ENCODE measurements at regions not wholly inside any gene's neighbourhood (a gene's known extent, or its start where the extent isn't known, plus 50 kb on each side); places are given as distances from the start of the nearest gene placed in this dataset.

DNA sequence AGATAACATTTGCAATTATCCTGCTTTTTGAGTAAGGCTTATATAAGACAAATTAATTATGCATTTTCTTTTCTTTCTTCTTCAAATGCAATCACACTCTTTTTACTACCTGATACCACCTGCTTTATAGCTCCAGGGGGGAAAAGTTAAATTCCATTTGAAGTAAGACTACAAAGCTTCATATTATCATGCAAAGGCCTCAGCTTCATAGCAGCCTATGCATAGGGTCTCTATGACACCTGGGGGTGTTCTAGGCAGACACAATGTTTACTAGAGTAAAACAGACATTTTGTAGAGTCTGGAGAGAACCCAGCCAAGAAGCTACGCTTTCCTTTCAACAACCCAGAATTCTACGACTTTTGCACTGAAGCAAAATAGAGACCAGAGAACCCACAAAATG lies 148.0 kb downstream of the MCHR2 start:
- TF ChIP-seq, protein P1, sequence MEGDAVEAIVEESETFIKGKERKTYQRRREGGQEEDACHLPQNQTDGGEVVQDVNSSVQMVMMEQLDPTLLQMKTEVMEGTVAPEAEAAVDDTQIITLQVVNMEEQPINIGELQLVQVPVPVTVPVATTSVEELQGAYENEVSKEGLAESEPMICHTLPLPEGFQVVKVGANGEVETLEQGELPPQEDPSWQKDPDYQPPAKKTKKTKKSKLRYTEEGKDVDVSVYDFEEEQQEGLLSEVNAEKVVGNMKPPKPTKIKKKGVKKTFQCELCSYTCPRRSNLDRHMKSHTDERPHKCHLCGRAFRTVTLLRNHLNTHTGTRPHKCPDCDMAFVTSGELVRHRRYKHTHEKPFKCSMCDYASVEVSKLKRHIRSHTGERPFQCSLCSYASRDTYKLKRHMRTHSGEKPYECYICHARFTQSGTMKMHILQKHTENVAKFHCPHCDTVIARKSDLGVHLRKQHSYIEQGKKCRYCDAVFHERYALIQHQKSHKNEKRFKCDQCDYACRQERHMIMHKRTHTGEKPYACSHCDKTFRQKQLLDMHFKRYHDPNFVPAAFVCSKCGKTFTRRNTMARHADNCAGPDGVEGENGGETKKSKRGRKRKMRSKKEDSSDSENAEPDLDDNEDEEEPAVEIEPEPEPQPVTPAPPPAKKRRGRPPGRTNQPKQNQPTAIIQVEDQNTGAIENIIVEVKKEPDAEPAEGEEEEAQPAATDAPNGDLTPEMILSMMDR (IDR thresholded peaks at IDR 0.05) = no peak
- no peak for ATAC-seq
- peaks cover 0 to 12% (median 0%) of the 10 kb centered on the region in 7 donors for H3K27me3 ChIP-seq
- H3K27ac ChIP-seq = no peak overlapping the region
- no peaks in the 10 kb centered on the region for H3K9me3 ChIP-seq
- H3K4me1 ChIP-seq = no peaks in the 10 kb centered on the region
- DNase-seq = no peak
- H3K36me3 ChIP-seq = no peaks in the 10 kb centered on the region
- WGBS, 2 donors = 80 to 87% methylated on average over 2 of the region's 2 CpGs
- intact Hi-C loops (cut with DNase I) = no loop called here
- no peak overlapping the region for H3K4me3 ChIP-seq

DNA sequence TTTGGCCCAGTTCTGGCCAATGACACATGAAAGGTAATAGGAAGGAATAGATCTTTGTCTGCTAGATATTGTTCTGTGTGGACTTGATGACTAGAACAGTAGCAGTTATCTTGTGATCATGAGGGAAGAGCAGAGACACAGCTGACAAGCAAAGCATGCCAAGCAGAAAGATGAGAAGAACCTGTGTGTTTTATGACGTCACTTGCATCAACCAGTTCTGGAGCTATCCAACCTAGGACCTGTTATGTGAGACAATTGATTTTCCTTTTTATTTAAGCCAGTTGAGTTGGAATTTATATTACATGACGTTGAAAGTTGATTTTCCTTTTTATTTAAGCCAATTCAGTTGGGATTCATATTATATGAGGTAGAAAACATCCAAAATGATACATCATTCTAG lies 143.2 kb downstream of the MCHR2 start:
- 52 to 75% methylated on average over 2 of the region's 2 CpGs for WGBS, 2 donors
- ATAC-seq (no peak), DNase-seq (no peak)
- Histone ChIP-seq H3K9me3 (no peaks in the 10 kb centered on the region), H3K4me1 (no peaks in the 10 kb centered on the region), H3K36me3 (no peaks in the 10 kb centered on the region), H3K27me3 (peaks cover 0 to 8% (median 0%) of the 10 kb centered on the region in 7 donors), H3K4me3 (no peak overlapping the region), H3K27ac (no peak overlapping the region)
- TF ChIP-seq, protein P1 (IDR thresholded peaks at IDR 0.05) = no peak
- intact Hi-C loops (cut with DNase I) = no loop called here

DNA sequence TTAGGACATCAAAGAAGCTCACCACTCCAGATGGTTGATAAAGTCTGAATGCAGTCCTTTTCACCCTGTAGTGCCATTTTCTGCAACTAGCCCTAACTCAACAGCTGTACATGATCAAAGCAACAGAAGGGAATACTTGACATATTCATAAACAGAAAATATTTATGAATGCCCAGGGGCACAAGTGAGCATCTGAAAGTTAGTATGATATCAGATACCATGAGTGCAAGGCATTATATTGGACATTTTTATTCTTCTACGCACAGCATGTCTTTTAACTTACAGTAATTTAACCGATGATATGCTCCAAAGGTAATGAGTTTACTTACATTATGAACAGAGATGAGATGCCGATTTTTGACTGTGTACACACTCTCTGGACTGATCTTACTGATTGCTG lies 142.0 kb downstream of the MCHR2 start:
- 85 to 94% methylated on average over 3 of the region's 3 CpGs for WGBS, 2 donors
- peaks cover 0 to 8% (median 0%) of the 10 kb centered on the region in 7 donors for H3K27me3 ChIP-seq
- no peak overlapping the region for H3K27ac ChIP-seq
- no peaks in the 10 kb centered on the region for H3K36me3 ChIP-seq
- H3K4me1 ChIP-seq = no peaks in the 10 kb centered on the region
- no peak for ATAC-seq
- TF ChIP-seq, protein P1 (IDR thresholded peaks at IDR 0.05) = no peak
- intact Hi-C loops (cut with DNase I) = no loop called here
- no peak overlapping the region for H3K4me3 ChIP-seq
- no peaks in the 10 kb centered on the region for H3K9me3 ChIP-seq
- DNase-seq = no peak

DNA sequence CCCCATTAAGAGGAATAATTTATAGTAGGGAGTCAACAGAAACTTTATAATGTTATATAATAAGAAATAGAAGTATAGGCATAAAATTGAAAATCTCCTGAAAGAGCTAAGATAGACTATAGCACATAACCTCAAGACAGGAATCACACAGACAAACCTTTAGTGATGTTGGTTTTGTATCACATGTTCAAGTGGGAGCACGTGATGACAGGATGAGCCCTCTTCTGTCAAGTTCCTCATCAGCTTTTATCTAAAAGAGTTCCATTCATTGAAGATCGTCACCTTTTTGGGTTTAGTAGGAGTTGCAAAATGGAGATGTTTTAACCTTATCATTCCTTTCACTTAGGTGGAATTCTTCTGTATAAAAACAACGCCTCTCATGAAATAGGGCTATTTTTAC lies 127.0 kb downstream of the MCHR2 start:
- H3K4me3 ChIP-seq = no peak overlapping the region
- 16 to 20% methylated on average over 3 of the region's 3 CpGs for WGBS, 2 donors
- TF ChIP-seq, protein P1 (IDR thresholded peaks at IDR 0.05) = no peak
- intact Hi-C loops (cut with DNase I) = loop anchor here in 4 of 10 donors (5.0 to 10.0 kb wide), 3 partner anchors 225 to 230 kb away; no protein-coding TSS in a partner anchor
- DNase-seq (no peak), ATAC-seq (no peak)
- no peaks in the 10 kb centered on the region for H3K9me3 ChIP-seq
- no peak overlapping the region for H3K27ac ChIP-seq
- H3K36me3 ChIP-seq = no peaks in the 10 kb centered on the region
- H3K27me3 ChIP-seq = peaks cover 0 to 26% (median 9%) of the 10 kb centered on the region in 7 donors
- no peaks in the 10 kb centered on the region for H3K4me1 ChIP-seq

Data from heart right ventricle (tissue), 16 donors.